ENCODE measurements at regions not wholly inside any gene's neighbourhood (a gene's known extent, or its start where the extent isn't known, plus 50 kb on each side); places are given as distances from the start of the nearest gene placed in this dataset.
"Not testable (repeated sequence)": the region's sequence is repeated elsewhere in the genome, so short reads cannot be mapped to it uniquely, and the experiment has no call there.

GRCh38 chr17:77834170-77835115, 124.1 kb upstream of the TNRC6C start:
- no peak for DNase-seq

- DNase-seq, result peak; percentile 50
Measured at GRCh38 chr17:77836557-77837041, 121.9 kb upstream of the TNRC6C start.

GRCh38 chr17:77837072-77837471, 121.4 kb upstream of the TNRC6C start:
- DNase-seq, result not testable (repeated sequence)

- no peak for DNase-seq
Measured at GRCh38 chr17:77837917-77838316, 120.6 kb upstream of the TNRC6C start.

GRCh38 chr17:77838748-77839697, 119.5 kb upstream of the TNRC6C start:
- no peak for DNase-seq

- no peak for DNase-seq
Measured at GRCh38 chr17:77839698-77840512, 118.6 kb upstream of the TNRC6C start.

- no peak for DNase-seq
Measured at GRCh38 chr17:77840513-77841165, 117.9 kb upstream of the TNRC6C start.

GRCh38 chr17:77841742-77842527, 116.6 kb upstream of the TNRC6C start:
- DNase-seq, result peak; percentile 22

- DNase-seq, result no peak
Measured at GRCh38 chr17:77842528-77843147, 115.9 kb upstream of the TNRC6C start.

- not testable (repeated sequence) for DNase-seq
Measured at GRCh38 chr17:77843255-77843895, 115.1 kb upstream of the TNRC6C start.

- no peak for DNase-seq
Measured at GRCh38 chr17:77843896-77844295, 114.6 kb upstream of the TNRC6C start.

GRCh38 chr17:77844681-77845080, 113.8 kb upstream of the TNRC6C start:
- no peak for DNase-seq

GRCh38 chr17:77845541-77846225, 112.8 kb upstream of the TNRC6C start:
- DNase-seq, result no peak

- peak; percentile 3 for DNase-seq
Measured at GRCh38 chr17:77846531-77847085, 111.9 kb upstream of the TNRC6C start.

- no peak for DNase-seq
Measured at GRCh38 chr17:77847221-77848085, 111.0 kb upstream of the TNRC6C start.

- no peak for DNase-seq
Measured at GRCh38 chr17:77848257-77848656, 110.2 kb upstream of the TNRC6C start.

GRCh38 chr17:77849239-77849638, 109.3 kb upstream of the TNRC6C start:
- no peak for DNase-seq

GRCh38 chr17:77851921-77852320, 106.6 kb upstream of the TNRC6C start:
- no peak for DNase-seq

All from NCI-H2029 treated with DMSO at 0.1 percent for 48 hours (cell line).